Loucy (cell line): ENCODE measurements at regions not wholly inside any gene's neighbourhood (a gene's known extent, or its start where the extent isn't known, plus 50 kb on each side); places are given as distances from the start of the nearest gene placed in this dataset.

Experiments used
- H2AFZ ChIP-seq: fragments of 200-600 bp; sonication (generic); 2 replicates; pipeline ENCODE4 v1.6.0; 2016; ENCODE audit warnings: antibody characterized with exemption, mild to moderate bottlenecking, low read length, moderate library complexity
- H3F3A ChIP-seq: fragments of 200-600 bp; 2 replicates; pipeline ENCODE4 v1.6.0; 2016; ENCODE audit warnings: antibody characterized with exemption, low read depth, mild to moderate bottlenecking
- H3K27me3 ChIP-seq: fragments of 200-600 bp; sonication (generic); 2 replicates; pipeline ENCODE4 v1.6.1; 2014; ENCODE audit warnings: low read length, mild to moderate bottlenecking; ENCODE audit not compliant: insufficient read depth, poor library complexity, severe bottlenecking
- H3K36me3 ChIP-seq: fragments of 200-600 bp; sonication (generic); 2 replicates; pipeline ENCODE4 v1.6.1; 2016; ENCODE audit warnings: low read length; ENCODE audit not compliant: insufficient read depth
- H3K4me1 ChIP-seq: fragments of 200-600 bp; sonication (generic); 2 replicates; pipeline ENCODE4 v1.5.1; 2014; ENCODE audit warnings: low read length, mild to moderate bottlenecking; ENCODE audit not compliant: insufficient read depth, poor library complexity, severe bottlenecking
- H3K4me2 ChIP-seq: fragments of 200-600 bp; sonication (generic); 2 replicates; pipeline ENCODE4 v1.6.0; 2014; ENCODE audit warnings: antibody characterized with exemption, low read length, low read depth, mild to moderate bottlenecking; ENCODE audit not compliant: poor library complexity, severe bottlenecking
- H3K4me3 ChIP-seq: fragments of 200-600 bp; sonication (generic); 2 replicates; pipeline ENCODE4 v1.5.1; 2014; ENCODE audit warnings: low read length, mild to moderate bottlenecking, mixed read lengths; ENCODE audit not compliant: poor library complexity, severe bottlenecking
- H3K79me2 ChIP-seq: fragments of 200-600 bp; sonication (generic); 2 replicates; pipeline ENCODE4 v1.6.1; 2014; ENCODE audit warnings: low read length; ENCODE audit not compliant: insufficient read depth
- H3K9ac ChIP-seq: fragments of 200-600 bp; sonication (generic); 2 replicates; pipeline ENCODE4 v1.6.0; 2014; ENCODE audit warnings: mild to moderate bottlenecking, low read depth, low read length, moderate library complexity; ENCODE audit not compliant: poor library complexity, severe bottlenecking
- H3K9me2 ChIP-seq: fragments of 200-600 bp; sonication (generic); replicated peaks from 2 replicates; pipeline ENCODE4 v1.6.1; 2016; ENCODE audit warnings: low read depth, low read length, mixed read lengths
- H3K9me3 ChIP-seq: fragments of 200-600 bp; sonication (generic); 2 replicates; pipeline ENCODE4 v1.6.1; 2014; ENCODE audit warnings: mild to moderate bottlenecking, antibody characterized with exemption, low read length, low read depth; ENCODE audit not compliant: insufficient read depth
- H4K20me1 ChIP-seq: fragments of 200-600 bp; sonication (generic); 2 replicates; pipeline ENCODE4 v1.6.0; 2014; ENCODE audit warnings: antibody characterized with exemption, low read length, mild to moderate bottlenecking; ENCODE audit not compliant: insufficient read depth, poor library complexity, severe bottlenecking
- EZH2phosphoT487 ChIP-seq: fragments of 200-600 bp; IDR thresholded peaks from 2 replicates; pipeline ENCODE4 v1.6.1; 2018; ENCODE audit warnings: antibody characterized with exemption, mild to moderate bottlenecking, moderate library complexity, borderline replicate concordance
- TF ChIP-seq, protein P1 (sequence below): fragments of 200-600 bp; sonication (generic); conservative IDR thresholded peaks from 2 replicates; pipeline ENCODE4 v1.5.1; 2014; ENCODE audit warnings: mild to moderate bottlenecking, antibody characterized with exemption, low read length

DNA sequence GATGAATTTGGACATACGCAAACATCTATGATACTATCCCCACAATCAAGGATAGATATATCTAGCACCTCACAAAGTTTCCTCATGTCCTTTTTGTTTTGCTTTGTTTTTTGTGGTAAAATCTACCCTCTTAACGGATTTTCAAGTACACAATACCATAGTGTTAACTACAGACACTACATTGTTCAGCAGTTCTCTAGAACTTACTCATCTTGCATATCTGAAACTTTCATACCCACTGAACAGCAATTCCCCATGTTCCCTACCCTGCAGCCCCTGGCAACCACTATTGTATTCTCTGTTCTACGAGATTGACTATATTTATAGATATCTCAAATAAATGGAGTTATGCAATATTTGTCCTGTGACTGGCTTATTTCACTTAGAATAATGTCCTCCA is 58.1 kb upstream of the TJP1 start:
- Histone ChIP-seq H3K9me3 (no peaks in the 10 kb centered on the region), H3K9me2 (no peaks in the 10 kb centered on the region), H3K79me2 (no peaks in the 10 kb centered on the region), H3K4me3 (no peak overlapping the region), H3K9ac (no peak overlapping the region), H2AFZ (no peak overlapping the region), H3K36me3 (no peaks in the 10 kb centered on the region), H3K27me3 (no peaks in the 10 kb centered on the region), H3K4me2 (no peak overlapping the region), H4K20me1 (no peaks in the 10 kb centered on the region), H3F3A (no peaks in the 10 kb centered on the region), H3K4me1 (no peaks in the 10 kb centered on the region)
- TF ChIP-seq, protein P1, sequence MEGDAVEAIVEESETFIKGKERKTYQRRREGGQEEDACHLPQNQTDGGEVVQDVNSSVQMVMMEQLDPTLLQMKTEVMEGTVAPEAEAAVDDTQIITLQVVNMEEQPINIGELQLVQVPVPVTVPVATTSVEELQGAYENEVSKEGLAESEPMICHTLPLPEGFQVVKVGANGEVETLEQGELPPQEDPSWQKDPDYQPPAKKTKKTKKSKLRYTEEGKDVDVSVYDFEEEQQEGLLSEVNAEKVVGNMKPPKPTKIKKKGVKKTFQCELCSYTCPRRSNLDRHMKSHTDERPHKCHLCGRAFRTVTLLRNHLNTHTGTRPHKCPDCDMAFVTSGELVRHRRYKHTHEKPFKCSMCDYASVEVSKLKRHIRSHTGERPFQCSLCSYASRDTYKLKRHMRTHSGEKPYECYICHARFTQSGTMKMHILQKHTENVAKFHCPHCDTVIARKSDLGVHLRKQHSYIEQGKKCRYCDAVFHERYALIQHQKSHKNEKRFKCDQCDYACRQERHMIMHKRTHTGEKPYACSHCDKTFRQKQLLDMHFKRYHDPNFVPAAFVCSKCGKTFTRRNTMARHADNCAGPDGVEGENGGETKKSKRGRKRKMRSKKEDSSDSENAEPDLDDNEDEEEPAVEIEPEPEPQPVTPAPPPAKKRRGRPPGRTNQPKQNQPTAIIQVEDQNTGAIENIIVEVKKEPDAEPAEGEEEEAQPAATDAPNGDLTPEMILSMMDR: no peak
- TF ChIP-seq EZH2phosphoT487: no peak

DNA sequence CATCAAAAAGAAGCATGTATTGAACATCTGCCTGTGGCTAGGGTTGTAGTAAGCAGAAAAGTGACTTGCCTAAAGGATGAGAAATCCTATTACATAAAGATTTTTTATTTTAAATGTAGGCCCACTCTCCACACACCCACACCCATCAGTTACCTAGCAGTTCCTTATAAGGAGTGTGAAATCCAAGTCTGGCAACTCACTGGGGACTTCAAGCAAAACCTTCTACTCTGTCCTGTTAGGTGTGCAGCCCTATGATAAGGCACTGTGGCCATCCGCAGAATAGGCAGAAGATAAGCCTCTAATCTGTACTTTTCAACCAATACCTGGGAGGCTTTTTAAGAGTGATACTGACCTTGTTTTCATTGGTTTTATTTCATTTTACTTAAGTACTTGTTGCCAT is 52.7 kb upstream of the TJP1 start:
- no peaks in the 10 kb centered on the region for H3K36me3 ChIP-seq
- H3K27me3 ChIP-seq: no peaks in the 10 kb centered on the region
- no peaks in the 10 kb centered on the region for H3K79me2 ChIP-seq
- no peak overlapping the region for H3K4me3 ChIP-seq
- no peak overlapping the region for H2AFZ ChIP-seq
- no peaks in the 10 kb centered on the region for H3K9me3 ChIP-seq
- no peaks in the 10 kb centered on the region for H3K4me1 ChIP-seq
- TF ChIP-seq, protein P1: no peak
- no peak for TF ChIP-seq EZH2phosphoT487
- no peaks in the 10 kb centered on the region for H3F3A ChIP-seq
- H4K20me1 ChIP-seq: no peaks in the 10 kb centered on the region
- no peaks in the 10 kb centered on the region for H3K9me2 ChIP-seq
- no peak overlapping the region for H3K9ac ChIP-seq
- H3K4me2 ChIP-seq: no peak overlapping the region

DNA sequence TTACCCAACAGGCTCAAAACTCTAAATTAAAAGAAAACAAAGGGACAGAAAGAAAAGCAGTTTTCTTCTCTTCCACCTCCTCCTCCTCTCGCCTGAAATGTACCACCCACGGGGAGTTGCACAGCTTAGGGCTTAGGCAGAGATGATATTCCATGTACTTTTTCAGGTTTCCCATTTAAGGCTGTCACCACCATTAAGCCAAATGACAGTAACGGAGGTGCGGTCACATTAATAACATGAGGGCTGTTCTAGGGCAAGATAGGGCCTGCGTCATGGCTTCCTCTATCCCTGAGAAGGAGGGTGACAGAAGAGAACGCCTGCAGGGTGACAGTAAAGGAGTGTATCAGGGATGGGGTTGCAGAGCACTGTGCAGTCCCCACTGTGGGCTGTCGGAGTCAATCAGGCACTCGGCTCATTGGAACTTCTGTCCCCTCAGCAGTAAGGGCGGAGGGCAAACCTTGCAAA is 51.7 kb upstream of the TJP1 start:
- H4K20me1 ChIP-seq: no peaks in the 10 kb centered on the region
- no peaks in the 10 kb centered on the region for H3F3A ChIP-seq
- no peaks in the 10 kb centered on the region for H3K9me2 ChIP-seq
- TF ChIP-seq, protein P1: no peak
- no peak for TF ChIP-seq EZH2phosphoT487
- no peaks in the 10 kb centered on the region for H3K27me3 ChIP-seq
- H3K4me1 ChIP-seq: no peaks in the 10 kb centered on the region
- no peaks in the 10 kb centered on the region for H3K79me2 ChIP-seq
- H3K36me3 ChIP-seq: no peaks in the 10 kb centered on the region
- no peak overlapping the region for H2AFZ ChIP-seq
- H3K9ac ChIP-seq: no peak overlapping the region
- H3K9me3 ChIP-seq: no peaks in the 10 kb centered on the region
- no peak overlapping the region for H3K4me3 ChIP-seq
- no peak overlapping the region for H3K4me2 ChIP-seq
